GM13976 (cell line): ENCODE measurements at regions not wholly inside any gene's neighbourhood (a gene's known extent, or its start where the extent isn't known, plus 50 kb on each side); places are given as distances from the start of the nearest gene placed in this dataset.

Experiments used
- DNase-seq: peaks from one replicate; pipeline ENCODE4 v3.0.0; 2012; ENCODE audit warnings: low spot score
- in situ Hi-C: fragments of 300-500 bp; cut with MboI; formaldehyde crosslinking; loops from one replicate; pipeline ENCODE4 v1.12.0; 2022; ENCODE audit warnings: low sequenced_read_pairs, mixed read lengths, inconsistent platforms; ENCODE audit not compliant: unreplicated experiment
- TF ChIP-seq, protein P1 (sequence below): IDR thresholded peaks from 2 replicates; pipeline ENCODE4 v1.5.1; 2012; ENCODE audit warnings: borderline replicate concordance, mild to moderate bottlenecking; ENCODE audit not compliant: insufficient read depth; ENCODE audit errors: extremely low read depth, missing control alignments, control extremely low read depth

DNA sequence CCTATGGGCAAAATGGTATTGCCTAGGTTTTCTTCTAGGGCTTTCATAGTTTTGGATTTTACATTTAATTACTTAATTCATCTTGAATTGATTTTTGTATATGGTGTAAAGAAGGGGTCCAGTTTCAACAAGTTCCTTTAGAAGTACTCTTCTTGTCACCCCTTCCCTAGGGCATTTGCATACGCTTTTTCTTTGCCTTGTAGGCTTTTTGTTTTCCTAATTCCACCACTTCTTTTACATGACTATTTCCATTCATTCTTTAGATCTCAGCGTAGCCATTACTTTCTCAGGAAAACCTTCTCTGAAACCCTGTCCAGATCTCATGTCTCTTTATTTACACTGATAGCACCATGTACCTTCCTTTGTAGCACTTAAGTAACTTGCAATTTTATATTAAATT, 648.6 kb downstream of the XPNPEP1 start:
- DNase-seq = no peak
- TF ChIP-seq, protein P1, sequence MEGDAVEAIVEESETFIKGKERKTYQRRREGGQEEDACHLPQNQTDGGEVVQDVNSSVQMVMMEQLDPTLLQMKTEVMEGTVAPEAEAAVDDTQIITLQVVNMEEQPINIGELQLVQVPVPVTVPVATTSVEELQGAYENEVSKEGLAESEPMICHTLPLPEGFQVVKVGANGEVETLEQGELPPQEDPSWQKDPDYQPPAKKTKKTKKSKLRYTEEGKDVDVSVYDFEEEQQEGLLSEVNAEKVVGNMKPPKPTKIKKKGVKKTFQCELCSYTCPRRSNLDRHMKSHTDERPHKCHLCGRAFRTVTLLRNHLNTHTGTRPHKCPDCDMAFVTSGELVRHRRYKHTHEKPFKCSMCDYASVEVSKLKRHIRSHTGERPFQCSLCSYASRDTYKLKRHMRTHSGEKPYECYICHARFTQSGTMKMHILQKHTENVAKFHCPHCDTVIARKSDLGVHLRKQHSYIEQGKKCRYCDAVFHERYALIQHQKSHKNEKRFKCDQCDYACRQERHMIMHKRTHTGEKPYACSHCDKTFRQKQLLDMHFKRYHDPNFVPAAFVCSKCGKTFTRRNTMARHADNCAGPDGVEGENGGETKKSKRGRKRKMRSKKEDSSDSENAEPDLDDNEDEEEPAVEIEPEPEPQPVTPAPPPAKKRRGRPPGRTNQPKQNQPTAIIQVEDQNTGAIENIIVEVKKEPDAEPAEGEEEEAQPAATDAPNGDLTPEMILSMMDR = no peak
- in situ Hi-C loops = no loop called here

DNA sequence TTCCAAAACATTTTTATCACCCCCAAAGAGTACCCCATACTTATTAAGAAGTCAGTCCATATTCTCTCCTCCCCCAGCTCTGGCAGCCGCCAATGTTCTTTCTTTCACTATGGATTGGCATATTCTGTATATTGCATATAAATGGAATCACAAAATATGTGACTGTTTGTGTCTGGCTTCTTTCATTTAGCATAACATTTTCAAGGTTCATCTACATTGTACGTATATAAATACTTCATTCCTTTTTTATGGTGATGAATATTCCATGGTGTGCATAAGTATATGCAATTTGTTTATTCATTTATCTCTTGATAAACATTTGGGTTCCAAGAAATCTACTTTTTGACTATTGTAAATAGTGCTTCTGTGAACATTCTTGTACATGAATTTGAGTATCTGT, 653.1 kb downstream of the XPNPEP1 start:
- in situ Hi-C loops = no loop called here
- no peak for DNase-seq
- TF ChIP-seq, protein P1 = no peak

DNA sequence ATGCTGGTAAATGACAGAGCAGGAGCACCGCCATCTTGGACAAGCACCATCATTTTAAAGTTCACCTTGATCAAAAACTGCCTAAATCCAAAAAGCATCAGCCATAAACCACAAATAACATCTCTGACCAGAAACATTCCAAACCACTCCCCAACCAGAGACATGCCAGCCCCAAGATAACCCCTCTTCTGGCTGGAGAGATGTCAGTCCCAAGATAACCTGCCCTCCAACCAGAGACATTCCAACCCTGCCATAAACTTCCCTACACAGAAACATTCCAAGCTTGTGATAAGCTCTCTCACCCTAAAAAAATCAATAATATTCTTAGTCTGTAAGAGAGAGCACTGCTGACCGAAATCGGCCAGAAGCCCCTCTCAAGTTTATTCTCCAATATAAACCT, 659.3 kb downstream of the XPNPEP1 start:
- in situ Hi-C loops = no loop called here
- no peak for DNase-seq
- TF ChIP-seq, protein P1 = no peak

DNA sequence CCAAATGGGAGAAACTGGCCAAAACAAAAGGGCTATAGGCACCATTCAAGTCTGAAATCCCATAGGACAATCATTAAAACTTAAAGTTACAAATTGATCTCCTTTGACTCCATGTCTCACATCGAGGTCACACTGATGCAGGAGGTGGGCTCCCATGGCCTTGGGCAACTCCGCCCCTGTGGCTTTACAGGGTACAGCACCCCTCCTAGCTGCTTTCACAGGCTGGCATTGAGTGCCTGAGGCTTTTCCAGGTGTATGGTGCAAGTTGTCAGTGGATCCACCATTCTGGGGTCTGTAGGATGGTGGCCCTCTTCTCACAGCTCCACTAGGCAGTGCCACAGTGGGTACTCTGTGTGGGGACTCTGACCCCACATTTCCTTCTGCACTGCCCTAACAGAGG, 662.1 kb downstream of the XPNPEP1 start:
- in situ Hi-C loops = no loop called here
- no peak for DNase-seq
- TF ChIP-seq, protein P1 = no peak

DNA sequence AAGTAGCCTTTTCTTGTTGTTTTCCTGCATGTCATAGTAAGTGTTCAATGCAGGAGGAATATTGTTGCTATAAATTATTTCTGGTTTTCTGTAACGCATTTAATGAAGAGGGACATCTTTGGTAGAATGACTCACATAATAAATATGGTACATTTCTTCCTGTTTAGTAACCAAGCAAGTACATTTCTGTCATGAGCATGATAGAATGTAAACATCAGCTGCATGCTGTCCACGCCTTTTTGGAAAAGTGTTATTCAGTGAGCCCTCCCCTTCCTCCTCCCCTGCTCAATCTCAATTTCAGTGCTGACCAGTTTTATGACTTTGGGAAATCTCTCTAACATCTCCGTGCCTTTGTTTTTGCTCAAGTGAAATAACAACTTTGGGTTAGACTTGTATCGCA, 664.0 kb downstream of the XPNPEP1 start:
- TF ChIP-seq, protein P1 = no peak
- in situ Hi-C loops = no loop called here
- DNase-seq = no peak

DNA sequence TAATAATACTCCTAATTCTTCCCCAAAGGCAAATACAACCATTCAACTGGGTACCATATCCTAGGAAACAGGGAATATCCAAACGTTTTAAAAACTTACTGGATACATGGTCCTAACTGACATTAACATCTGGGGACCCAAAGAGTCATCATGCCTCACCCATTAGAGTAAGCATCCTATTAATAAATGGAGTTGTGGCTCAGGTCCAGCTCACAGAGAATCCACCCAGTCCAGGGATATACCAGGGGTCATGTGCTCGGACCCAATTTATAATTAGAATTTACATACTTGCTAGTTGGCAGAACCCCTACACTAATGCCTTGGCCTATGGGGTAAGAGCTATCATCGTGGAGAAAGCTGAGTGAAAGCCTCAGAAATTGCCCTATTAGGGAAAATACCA, 670.0 kb downstream of the XPNPEP1 start:
- in situ Hi-C loops = no loop called here
- TF ChIP-seq, protein P1 = no peak
- no peak for DNase-seq

DNA sequence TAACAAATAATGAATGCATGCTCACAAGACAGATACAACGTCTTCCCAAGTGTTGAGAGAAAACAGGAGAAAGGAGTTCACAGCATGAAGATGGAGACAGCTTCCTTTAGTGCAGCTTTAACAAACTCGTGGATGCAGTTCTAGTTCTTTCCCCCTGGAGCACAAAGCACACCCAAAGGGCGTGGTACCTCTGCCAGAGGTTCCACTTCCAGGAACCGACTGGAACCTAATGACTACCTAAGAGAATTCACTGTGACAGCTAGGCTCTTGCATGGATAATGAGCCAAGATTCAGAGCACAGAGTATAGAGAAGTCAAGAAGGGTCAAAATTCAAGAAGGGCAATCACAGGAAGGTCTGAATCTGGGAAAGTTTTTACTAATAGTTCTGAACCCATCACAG, 673.2 kb downstream of the XPNPEP1 start:
- TF ChIP-seq, protein P1 = no peak
- in situ Hi-C loops = no loop called here
- DNase-seq = no peak
